HG03469 (cell line): ENCODE measurements at regions not wholly inside any gene's neighbourhood (a gene's known extent, or its start where the extent isn't known, plus 50 kb on each side); places are given as distances from the start of the nearest gene placed in this dataset.

Experiments used
- ATAC-seq: cut with Tn5 transposase; IDR thresholded peaks from one replicate; pipeline ENCODE4 v1.9.1; 2021; ENCODE audit warnings: mild to moderate bottlenecking, moderate library complexity, moderate number of reproducible peaks; ENCODE audit not compliant: unreplicated experiment

- ATAC-seq, result no peak
Measured at GRCh38 chr17:14959106-14959648, 305.9 kb downstream of the PMP22 start.

- ATAC-seq, result no peak
Measured at GRCh38 chr17:14953405-14953804, 311.7 kb downstream of the PMP22 start.

GRCh38 chr17:14950686-14951085, 314.4 kb downstream of the PMP22 start:
- ATAC-seq, result no peak

- ATAC-seq, result no peak
Measured at GRCh38 chr17:14950216-14950615, 314.9 kb downstream of the PMP22 start.

GRCh38 chr17:14947671-14948070, 317.5 kb downstream of the PMP22 start:
- ATAC-seq, result no peak

GRCh38 chr17:14946481-14946880, 318.6 kb downstream of the PMP22 start:
- ATAC-seq, result no peak

- no peak for ATAC-seq
Measured at GRCh38 chr17:14942526-14943190, 322.5 kb downstream of the PMP22 start.

GRCh38 chr17:14940938-14941265, 324.2 kb downstream of the PMP22 start:
- no peak for ATAC-seq

- ATAC-seq, result no peak
Measured at GRCh38 chr17:14940108-14940937, 324.8 kb downstream of the PMP22 start.

- no peak for ATAC-seq
Measured at GRCh38 chr17:14935845-14936485, 329.2 kb downstream of the PMP22 start.

GRCh38 chr17:14935139-14935841, 329.8 kb downstream of the PMP22 start:
- no peak for ATAC-seq

- ATAC-seq, result no peak
Measured at GRCh38 chr17:14933676-14934075, 331.4 kb downstream of the PMP22 start.

GRCh38 chr17:14926526-14927122, 338.5 kb downstream of the PMP22 start:
- ATAC-seq, result no peak

GRCh38 chr17:14926073-14926472, 339.1 kb downstream of the PMP22 start:
- no peak for ATAC-seq

- no peak for ATAC-seq
Measured at GRCh38 chr17:14925498-14925897, 339.6 kb downstream of the PMP22 start.

GRCh38 chr17:14923981-14924380, 341.1 kb downstream of the PMP22 start:
- ATAC-seq, result no peak

GRCh38 chr17:14922411-14922810, 342.7 kb downstream of the PMP22 start:
- no peak for ATAC-seq

GRCh38 chr17:14921936-14922335, 343.2 kb downstream of the PMP22 start:
- no peak for ATAC-seq

GRCh38 chr17:14919631-14920213, 345.4 kb downstream of the PMP22 start:
- no peak for ATAC-seq

- ATAC-seq, result no peak
Measured at GRCh38 chr17:14919094-14919493, 346.0 kb downstream of the PMP22 start.
